NCI-H226 (cell line): ENCODE measurements at regions not wholly inside any gene's neighbourhood (a gene's known extent, or its start where the extent isn't known, plus 50 kb on each side); places are given as distances from the start of the nearest gene placed in this dataset.

Experiments
- DNase-seq: peaks from one replicate; pipeline ENCODE4 v3.0.0-alpha.2; 2015

GRCh38 chr5:5983261-5983980 is 394.9 kb downstream of the MED10 start:
- no peak for DNase-seq

DNA sequence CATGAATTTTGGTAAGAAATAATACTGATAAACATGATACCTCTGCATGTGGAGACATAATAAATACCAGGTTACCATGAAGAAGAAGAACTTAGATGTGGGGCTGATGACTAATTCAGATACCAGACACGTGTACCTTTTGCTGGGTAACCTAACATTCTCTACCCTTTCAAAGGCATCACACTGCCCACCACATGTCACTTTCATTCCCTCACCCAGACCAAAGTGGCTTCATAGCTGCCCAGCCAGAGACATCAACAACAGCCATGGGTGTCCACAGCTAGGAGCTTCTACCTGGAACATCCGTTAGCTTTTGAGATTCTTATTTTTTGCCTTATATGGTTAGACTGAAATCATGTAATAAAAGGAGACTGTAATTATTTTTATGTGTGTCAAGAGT is 396.8 kb downstream of the MED10 start:
- no peak for DNase-seq

DNA sequence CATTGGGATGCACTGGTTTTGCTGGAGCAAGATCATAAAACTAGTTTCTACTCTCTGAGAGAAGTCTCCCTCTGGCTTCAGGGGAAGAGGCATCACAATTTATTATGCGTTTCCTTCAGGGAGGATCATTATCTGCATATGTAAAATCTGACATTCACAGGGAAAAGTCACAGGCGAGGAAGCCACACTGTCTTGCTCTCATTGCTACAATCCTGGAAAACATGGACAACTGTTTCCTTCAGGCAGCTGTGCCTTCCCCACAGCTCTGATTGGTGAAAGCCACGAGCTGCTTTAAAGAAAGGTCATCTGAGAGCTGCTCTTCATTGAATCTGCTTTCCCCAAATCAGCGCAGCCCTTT is 397.8 kb downstream of the MED10 start:
- DNase-seq: no peak

- no peak for DNase-seq
Measured at GRCh38 chr5:5979761-5980537, 398.4 kb downstream of the MED10 start.

DNA sequence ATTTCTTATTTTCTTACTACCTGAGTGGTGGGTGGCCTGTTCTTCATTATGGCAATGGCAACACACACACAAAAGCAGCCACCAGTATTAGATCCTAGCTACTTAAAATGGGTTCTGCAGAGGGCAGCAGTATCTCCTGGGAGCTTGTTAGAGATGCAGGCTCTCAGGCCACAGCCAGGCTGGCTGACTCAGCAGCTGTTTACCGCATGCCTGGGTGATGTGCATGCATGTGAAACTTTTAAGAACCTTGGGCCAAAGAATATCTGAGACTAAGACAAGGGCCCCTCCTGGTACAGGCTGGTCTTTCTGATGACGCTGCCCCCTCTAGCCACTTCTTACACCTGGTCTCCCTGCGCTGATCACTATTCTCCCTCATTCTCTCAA is 399.0 kb downstream of the MED10 start:
- DNase-seq: no peak

DNA sequence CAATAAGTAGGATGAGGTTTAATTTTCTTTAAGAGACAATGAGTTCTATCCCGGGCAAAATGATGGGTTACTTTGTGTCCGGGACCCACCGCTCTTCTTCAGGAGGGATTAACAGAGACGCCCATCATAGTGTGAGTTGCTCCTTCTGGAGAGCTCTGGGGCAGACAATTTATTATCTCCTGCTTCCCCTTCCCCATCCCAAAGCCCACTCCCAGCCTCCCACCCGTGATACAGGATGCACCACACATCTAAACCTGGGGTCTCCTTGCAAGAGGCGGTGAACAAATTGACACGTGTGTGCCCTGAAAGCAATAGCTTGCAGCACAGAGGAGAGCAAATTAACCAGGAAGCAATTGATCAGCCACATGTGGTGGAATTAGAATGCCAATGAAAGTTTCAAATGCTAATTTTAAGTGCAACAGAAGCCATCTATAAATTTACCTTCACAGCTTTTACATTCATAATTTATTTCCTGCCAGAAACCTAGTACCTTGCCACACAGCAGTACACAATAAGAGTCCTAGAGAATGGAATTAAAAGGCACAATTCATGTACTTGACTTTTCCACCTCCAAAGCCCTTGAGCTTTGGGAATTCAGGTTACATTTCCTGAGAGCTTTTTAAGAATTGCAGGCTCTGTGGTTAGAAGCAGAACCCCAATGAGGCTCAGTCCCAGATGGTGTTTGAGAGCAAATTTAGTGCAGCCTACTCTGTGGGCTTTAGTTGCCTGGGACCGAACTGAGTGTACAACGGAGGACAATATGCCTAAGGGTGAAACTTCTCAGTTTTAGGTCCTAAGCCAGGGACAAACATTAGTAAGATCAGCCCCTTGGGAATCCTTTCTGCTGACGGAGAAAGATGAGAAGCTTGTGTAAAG is 399.6 kb downstream of the MED10 start:
- DNase-seq: no peak

DNA sequence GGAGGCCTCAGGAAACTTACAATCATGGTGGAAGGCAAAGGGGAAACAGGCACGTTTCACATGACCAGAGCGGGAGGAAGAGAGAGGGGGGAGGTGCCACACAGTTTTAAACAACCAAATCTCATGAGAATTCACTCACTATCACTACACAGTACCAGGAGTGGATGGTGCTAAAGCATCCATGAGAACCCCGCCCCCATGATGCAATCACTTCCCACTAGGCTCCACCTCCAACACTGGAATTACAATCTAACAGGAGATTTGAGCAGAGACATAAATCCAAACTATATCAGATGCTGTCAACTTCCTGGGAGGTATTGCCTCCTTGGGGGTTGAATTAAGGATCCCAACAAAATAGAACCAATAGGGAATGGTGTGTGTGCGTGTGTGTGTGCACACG is 407.1 kb downstream of the MED10 start:
- no peak for DNase-seq

- DNase-seq: no peak
Measured at GRCh38 chr5:5969942-5970483, 408.3 kb downstream of the MED10 start.

GRCh38 chr5:5968981-5969380 is 409.4 kb downstream of the MED10 start:
- DNase-seq: no peak

DNA sequence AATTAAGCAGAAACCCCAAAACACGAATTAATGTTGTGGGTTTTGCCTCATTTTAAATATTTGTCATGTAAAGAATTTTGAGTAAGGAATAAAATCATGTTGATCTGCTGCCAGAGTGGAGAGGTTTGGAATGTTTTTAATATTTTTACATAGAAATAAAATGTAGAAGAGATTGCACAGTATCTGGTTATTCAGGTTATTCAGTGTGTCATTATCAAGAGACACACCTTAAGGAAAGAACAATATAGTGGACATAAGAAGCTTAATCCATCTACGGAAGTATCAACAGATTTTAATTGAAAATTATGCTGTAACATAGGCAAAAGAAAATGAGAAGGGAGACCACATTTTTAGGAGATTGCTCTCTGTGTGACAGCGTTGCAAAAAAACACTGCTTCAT is 410.4 kb downstream of the MED10 start:
- no peak for DNase-seq

DNA sequence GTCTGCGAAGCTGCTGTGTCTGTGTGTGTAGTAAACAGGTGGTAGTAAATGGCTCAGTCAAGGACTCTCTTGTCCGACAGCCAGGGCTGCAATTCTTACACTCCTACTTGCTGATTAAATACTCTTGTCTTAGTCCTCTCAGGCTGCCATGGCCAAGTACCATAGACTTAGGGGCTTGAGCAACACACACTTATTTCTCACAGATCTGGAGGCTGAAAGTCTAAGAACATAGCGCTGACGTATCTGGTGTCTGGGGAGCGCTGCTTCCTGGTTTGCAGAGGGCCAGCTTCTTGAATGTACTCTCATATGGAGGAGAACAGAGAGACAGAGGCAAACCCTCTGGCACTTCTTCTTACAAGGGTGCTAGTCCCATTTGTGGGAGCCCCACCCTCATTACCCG is 411.0 kb downstream of the MED10 start:
- DNase-seq: no peak

- no peak for DNase-seq
Measured at GRCh38 chr5:5965132-5965531, 413.2 kb downstream of the MED10 start.

DNA sequence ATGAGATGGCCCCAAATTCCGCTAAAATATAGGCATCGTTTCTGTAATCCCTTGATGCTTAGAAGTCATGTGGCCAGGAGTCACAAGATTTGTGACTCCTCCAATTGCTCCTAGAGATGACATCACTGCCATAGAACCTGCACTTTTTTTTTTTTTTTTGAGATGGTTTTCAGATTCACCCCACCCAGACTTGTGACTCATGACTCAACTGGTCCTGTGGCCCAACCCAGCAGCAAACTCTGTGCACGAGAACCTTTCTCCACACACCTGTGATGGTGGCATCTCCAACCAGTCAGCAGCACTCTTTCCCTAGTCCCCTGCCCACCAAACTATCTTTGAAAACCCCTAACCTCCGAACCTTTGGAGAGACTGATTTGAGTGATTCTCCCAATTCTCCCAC is 414.0 kb downstream of the MED10 start:
- no peak for DNase-seq

- DNase-seq: no peak
Measured at GRCh38 chr5:5957737-5958136, 420.6 kb downstream of the MED10 start.

- no peak for DNase-seq
Measured at GRCh38 chr5:5954275-5954598, 424.1 kb downstream of the MED10 start.

GRCh38 chr5:5953584-5954274 is 424.6 kb downstream of the MED10 start:
- no peak for DNase-seq

- no peak for DNase-seq
Measured at GRCh38 chr5:5951953-5952352, 426.4 kb downstream of the MED10 start.

GRCh38 chr5:5950658-5951057 is 427.7 kb downstream of the MED10 start:
- DNase-seq: no peak

- DNase-seq: no peak
Measured at GRCh38 chr5:5941486-5941885, 436.9 kb downstream of the MED10 start.

DNA sequence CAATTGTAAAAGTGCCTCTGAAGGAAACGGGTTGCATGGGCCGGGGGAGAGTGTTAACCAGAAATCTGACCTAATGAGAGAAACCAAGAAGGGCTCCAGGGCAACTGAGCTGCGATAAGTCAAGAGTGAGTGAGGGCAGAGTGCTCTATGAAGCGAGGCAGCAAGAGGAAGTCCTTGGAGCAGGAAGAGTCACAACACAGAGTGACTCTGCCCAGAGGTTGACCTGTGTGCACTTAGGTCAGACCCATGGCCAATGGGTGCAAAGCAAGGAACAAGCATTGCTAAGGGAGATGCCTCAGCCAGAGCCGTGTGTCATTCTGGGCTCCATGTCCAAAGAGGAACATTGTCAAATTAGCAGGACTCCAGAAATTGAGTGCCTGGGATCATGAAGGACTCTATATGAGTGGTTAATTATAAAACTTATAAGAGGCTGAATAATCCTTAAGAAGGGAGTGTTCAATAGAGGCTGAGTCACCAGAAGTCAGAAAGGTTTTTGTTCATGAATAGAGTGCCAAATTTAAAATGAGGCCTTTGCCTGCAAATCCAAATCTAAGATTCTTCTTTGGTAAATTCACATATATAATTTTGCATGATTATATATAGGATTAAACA is 438.5 kb downstream of the MED10 start:
- no peak for DNase-seq

DNA sequence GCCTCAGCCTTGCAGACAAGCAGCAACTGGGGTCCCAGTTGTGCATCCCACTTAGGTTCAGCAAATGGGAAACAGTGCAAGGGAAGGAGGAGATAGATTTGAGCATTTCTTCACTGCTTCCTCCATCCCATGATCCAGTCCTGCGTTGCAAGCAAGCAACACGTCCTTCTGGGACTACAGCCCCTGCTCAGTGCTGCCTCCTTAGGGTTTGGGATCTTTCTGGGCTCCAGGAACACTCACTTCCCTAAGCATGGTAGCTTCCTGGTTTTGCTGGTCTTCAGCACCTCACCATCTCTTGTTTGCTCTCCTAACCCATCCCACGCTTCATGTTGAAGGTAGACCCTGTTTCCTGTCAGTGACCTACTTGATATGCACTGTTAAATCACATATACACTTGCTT is 444.7 kb downstream of the MED10 start:
- no peak for DNase-seq

- no peak for DNase-seq
Measured at GRCh38 chr5:5932824-5933223, 445.5 kb downstream of the MED10 start.

GRCh38 chr5:5930561-5930960 is 447.8 kb downstream of the MED10 start:
- no peak for DNase-seq
